Astrocyte of the spinal cord (primary cell): ENCODE measurements at regions not wholly inside any gene's neighbourhood (a gene's known extent, or its start where the extent isn't known, plus 50 kb on each side); places are given as distances from the start of the nearest gene placed in this dataset.
"Not testable (repeated sequence)": the region's sequence is repeated elsewhere in the genome, so short reads cannot be mapped to it uniquely, and the experiment has no call there.

ENCODE experiments used
- DNase-seq: peaks from one replicate; pipeline ENCODE4 v3.0.0; 2011; ENCODE audit warnings: low read depth, low spot score
- H3K4me3 ChIP-seq: 2 replicates; pipeline ENCODE4 v1.5.1; 2011; ENCODE audit warnings: low read depth, mild to moderate bottlenecking, low read length, moderate library complexity
- in situ Hi-C: cut with HindIII; loops from 2 replicates; pipeline ENCODE4 v1.10.0; 2017; ENCODE audit warnings: low sequenced_read_pairs
- TF ChIP-seq, protein P1 (sequence below): IDR thresholded peaks from 2 replicates; pipeline ENCODE4 v1.5.1; 2012; ENCODE audit warnings: low read depth, mild to moderate bottlenecking, low read length, inconsistent platforms

DNA sequence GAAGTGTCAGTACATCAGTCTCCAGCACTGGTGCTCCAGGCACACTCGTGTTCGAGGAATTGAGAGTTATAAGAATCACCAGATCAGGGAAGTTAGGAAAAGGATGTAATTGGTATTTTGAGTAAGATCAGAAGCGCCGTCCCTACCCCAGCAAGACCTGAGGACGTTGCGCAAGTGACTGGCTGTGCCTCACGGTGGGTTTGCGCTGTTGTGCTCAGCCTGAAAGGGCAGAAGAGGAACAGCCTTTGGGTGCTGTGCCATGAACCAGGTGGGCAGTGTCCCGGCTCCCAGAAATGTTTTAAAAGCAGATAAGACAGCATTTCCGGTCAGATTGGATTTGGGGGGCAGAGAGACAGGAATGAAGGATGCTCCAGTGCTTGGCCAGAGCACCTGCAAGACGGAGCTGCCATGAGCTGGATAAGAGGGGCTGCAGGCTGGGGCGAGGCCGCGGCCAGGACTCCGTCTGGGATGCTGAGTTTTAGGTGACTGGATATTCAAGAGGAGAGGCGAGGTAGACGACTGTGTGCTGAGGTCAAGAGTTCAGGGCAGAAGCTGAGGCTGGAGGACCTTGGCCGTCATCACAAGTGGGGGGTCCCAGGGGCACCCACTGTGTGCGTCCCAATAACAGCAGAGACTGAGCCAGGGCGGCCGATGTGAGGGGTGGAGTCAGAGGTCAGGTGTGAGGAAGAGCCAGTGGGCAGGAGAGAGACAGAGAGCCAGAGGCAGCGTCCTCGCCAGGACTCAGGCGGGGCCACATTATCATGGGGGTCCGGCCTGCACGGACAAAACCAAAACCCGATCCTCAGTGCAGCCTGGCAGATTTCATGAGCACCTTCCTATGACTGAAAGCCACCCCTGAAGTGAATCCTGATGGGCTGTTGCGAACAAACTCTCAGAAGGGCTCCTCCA lies 77.7 kb upstream of the ALKAL2 start:
- in situ Hi-C loops: no loop called here
- no peak overlapping the region for H3K4me3 ChIP-seq
- TF ChIP-seq, protein P1, sequence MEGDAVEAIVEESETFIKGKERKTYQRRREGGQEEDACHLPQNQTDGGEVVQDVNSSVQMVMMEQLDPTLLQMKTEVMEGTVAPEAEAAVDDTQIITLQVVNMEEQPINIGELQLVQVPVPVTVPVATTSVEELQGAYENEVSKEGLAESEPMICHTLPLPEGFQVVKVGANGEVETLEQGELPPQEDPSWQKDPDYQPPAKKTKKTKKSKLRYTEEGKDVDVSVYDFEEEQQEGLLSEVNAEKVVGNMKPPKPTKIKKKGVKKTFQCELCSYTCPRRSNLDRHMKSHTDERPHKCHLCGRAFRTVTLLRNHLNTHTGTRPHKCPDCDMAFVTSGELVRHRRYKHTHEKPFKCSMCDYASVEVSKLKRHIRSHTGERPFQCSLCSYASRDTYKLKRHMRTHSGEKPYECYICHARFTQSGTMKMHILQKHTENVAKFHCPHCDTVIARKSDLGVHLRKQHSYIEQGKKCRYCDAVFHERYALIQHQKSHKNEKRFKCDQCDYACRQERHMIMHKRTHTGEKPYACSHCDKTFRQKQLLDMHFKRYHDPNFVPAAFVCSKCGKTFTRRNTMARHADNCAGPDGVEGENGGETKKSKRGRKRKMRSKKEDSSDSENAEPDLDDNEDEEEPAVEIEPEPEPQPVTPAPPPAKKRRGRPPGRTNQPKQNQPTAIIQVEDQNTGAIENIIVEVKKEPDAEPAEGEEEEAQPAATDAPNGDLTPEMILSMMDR: no peak
- no peak for DNase-seq

DNA sequence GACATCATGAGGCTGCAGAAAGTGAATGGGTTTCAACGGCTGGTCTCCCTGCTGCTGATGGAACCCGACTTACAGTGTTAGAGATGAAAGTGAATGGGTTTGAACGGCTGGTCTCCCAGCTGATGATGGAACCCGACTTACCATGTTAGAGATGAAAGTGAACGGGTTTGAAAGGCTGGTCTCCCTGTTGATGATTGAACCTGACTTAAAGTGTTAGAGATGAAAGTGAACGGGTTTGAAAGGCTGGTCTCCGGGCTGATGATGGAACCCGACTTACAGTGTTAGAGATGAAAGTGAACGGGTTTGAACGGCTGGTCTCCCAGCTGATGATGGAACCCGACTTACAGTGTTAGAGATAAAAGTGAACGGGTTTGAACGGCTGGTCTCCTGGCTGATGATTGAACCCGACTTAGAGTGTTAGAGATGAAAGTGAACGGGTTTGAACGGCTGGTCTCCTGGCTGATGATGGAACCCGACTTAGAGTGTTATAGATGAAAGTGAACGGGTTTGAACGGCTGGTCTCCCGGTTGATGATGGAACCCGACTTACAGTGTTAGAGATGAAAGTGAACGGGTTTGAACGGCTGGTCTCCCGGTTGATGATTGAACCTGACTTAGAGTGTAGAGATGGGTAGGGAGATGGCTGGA lies 76.1 kb upstream of the ALKAL2 start:
- H3K4me3 ChIP-seq: no peak overlapping the region
- DNase-seq: no peak
- TF ChIP-seq, protein P1: no peak
- in situ Hi-C loops: no loop called here

DNA sequence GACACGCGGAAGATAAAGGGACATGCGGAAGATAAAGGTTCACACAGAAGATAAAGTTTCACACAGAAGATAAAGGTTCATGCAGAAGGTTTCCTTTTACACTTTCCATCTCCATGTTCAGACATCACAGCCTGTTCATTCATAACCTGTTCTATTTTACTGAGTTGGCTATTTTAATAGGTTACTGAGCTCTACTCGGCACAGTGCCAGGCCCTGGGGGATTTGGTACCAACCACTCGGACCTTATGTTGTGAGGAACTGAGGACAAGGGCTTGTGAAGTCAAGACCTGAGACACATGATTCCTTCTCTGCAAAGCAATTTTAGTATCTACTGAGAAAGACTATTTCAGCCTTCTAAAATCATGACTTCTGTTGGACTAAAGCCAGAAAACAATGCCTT lies 75.0 kb upstream of the ALKAL2 start:
- TF ChIP-seq, protein P1: no peak
- H3K4me3 ChIP-seq: no peak overlapping the region
- in situ Hi-C loops: no loop called here
- DNase-seq: no peak

DNA sequence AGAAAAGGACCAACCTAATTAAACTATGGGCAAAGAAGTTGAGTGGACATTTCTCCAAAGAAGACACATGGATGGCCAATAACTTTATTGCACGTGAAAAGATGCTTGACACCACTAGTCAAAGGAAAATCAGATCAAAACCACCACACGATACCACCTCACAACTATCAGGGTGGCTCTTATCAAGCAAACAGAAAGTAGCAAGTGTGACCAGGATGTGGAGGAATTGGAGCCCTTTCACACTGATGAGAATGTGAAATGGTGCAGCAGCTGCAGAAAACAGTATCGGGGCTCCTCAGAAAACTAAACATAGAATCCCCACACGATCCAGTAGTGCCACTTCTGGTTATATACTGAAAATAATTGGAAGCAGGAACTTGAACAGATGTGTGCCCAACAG lies 72.2 kb upstream of the ALKAL2 start:
- TF ChIP-seq, protein P1: no peak
- no peak overlapping the region for H3K4me3 ChIP-seq
- in situ Hi-C loops: no loop called here
- DNase-seq: no peak

DNA sequence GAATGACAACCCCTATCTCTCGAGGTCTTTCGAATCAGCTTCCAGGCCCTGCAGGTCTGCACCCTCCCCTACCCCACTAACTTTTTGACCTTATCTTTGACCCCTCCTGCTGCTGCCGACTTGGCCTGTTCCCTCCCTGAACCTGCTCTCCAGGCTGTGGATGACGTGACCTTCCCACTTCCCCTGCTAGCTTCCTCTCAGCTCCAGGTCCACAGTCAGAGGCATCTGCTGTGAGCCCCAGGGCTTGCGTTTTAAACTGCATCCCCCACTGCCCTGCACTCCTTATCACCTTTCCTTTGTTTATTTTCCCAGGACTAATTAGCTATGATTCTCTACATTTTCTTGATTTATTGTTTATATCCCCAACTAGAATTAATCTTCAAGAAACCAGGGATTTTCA lies 71.2 kb upstream of the ALKAL2 start:
- no peak for DNase-seq
- TF ChIP-seq, protein P1: no peak
- H3K4me3 ChIP-seq: no peak overlapping the region
- in situ Hi-C loops: no loop called here

DNA sequence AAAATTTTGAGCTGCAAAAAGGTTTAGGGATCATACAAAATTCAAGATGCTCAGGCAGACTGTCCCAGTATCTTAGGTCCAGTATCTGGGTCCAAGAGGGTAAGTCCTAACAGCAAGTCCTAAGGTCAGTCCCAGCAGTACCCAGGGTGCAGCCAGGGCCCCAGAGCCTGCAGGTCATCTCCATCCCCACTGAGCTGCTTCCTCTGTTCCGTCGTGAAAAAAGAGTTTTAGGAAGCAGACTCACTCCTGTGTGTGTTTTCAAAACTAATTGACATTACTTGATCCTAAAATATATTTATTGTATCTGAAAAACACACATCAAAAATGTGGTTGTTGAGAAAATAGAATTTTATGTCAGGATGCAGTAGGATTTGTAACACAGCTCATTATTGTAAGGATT lies 69.9 kb upstream of the ALKAL2 start:
- H3K4me3 ChIP-seq: no peak overlapping the region
- no peak for DNase-seq
- TF ChIP-seq, protein P1: no peak
- in situ Hi-C loops: no loop called here

DNA sequence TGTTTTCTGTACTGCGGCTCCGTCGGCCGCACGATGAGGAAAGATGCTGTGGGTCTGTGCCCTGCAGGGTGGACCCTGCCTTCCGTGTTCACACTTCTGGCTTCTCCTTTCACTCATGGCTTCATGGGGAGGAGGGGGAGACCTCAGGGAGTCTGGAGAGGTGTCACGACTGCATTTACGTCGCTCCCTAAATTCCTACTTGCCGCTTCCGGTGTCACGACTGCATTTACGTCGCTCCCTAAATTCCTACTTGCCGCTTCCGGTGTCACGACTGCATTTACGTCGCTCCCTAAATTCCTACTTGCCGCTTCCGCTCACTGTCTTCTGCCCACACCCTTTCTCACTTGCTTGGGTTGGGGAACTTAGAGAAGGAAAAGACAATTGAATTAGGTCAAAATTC lies 68.4 kb upstream of the ALKAL2 start:
- DNase-seq, in situ Hi-C loops, H3K4me3 ChIP-seq: not testable (repeated sequence)
